Thymus (tissue), 11 donors: ENCODE measurements at regions not wholly inside any gene's neighbourhood (a gene's known extent, or its start where the extent isn't known, plus 50 kb on each side); places are given as distances from the start of the nearest gene placed in this dataset.

ENCODE experiments used
- DNase-seq, 9 donors: peaks; one replicate each; pipeline ENCODE4 v3.0.0-alpha.2; 2013; ENCODE audit warnings: low spot score in 9 of 9, low read depth in 6 of 9, missing footprints in 1 of 9
- H3K27ac ChIP-seq, 2 donors: one replicate each; pipeline ENCODE4 v1.5.1; 2013; ENCODE audit warnings: control low read depth in 1 of 2, low read depth in 1 of 2, low read length in 1 of 2, mild to moderate bottlenecking in 1 of 2, moderate library complexity in 1 of 2
- H3K27me3 ChIP-seq, 2 donors: one replicate each; pipeline ENCODE4 v1.5.1; 2013; ENCODE audit warnings: low read length in 1 of 2; ENCODE audit not compliant: control insufficient read depth in 2 of 2, insufficient read depth in 1 of 2
- H3K36me3 ChIP-seq, 2 donors: one replicate each; pipeline ENCODE4 v1.5.1; 2013; ENCODE audit warnings: low read length in 1 of 2, mild to moderate bottlenecking in 1 of 2, moderate library complexity in 1 of 2; ENCODE audit not compliant: control insufficient read depth in 2 of 2, insufficient read depth in 2 of 2
- H3K4me1 ChIP-seq, 2 donors: one replicate each; pipeline ENCODE4 v1.5.1; 2013; ENCODE audit warnings: low read length in 2 of 2; ENCODE audit not compliant: control insufficient read depth in 2 of 2, insufficient read depth in 2 of 2
- H3K4me3 ChIP-seq, 2 donors: one replicate each; pipeline ENCODE4 v1.5.1; 2013; ENCODE audit warnings: low read length in 2 of 2, control low read depth in 1 of 2, mild to moderate bottlenecking in 1 of 2
- H3K9me3 ChIP-seq, 2 donors: one replicate each; pipeline ENCODE4 v1.5.1; 2013; ENCODE audit warnings: low read length in 1 of 2, mild to moderate bottlenecking in 1 of 2; ENCODE audit not compliant: control insufficient read depth in 2 of 2, insufficient read depth in 1 of 2
- WGBS: extraction: QIAGEN DNeasy Blood & Tissue Kit; methylation state at CpG from one replicate; pipeline ENCODE4 v1.1.7; 2013; 5-methylcytosine and 5-hydroxymethylcytosine counted together
- donor health status: healthy.

GRCh38 chr1:192008281-192008825 is 149.9 kb upstream of the RGS18 start:
- no peak for DNase-seq
- H3K9me3 ChIP-seq, result no peaks in the 10 kb centered on the region
- no peak overlapping the region for H3K27ac ChIP-seq
- no peaks in the 10 kb centered on the region for H3K27me3 ChIP-seq
- no peaks in the 10 kb centered on the region for H3K4me1 ChIP-seq
- H3K36me3 ChIP-seq, result no peaks in the 10 kb centered on the region
- 84% methylated on average over 1 of the region's 1 CpG for WGBS
- no peak overlapping the region for H3K4me3 ChIP-seq

GRCh38 chr1:192010406-192010805 is 147.9 kb upstream of the RGS18 start:
- no peak overlapping the region for H3K4me3 ChIP-seq
- H3K4me1 ChIP-seq, result no peaks in the 10 kb centered on the region
- H3K9me3 ChIP-seq, result no peaks in the 10 kb centered on the region
- H3K27ac ChIP-seq, result no peak overlapping the region
- H3K27me3 ChIP-seq, result no peaks in the 10 kb centered on the region
- no peaks in the 10 kb centered on the region for H3K36me3 ChIP-seq
- DNase-seq, result no peak
- 98% methylated on average over 1 of the region's 1 CpG for WGBS

- no peaks in the 10 kb centered on the region for H3K9me3 ChIP-seq
- H3K27me3 ChIP-seq, result no peaks in the 10 kb centered on the region
- no peak for DNase-seq
- H3K4me1 ChIP-seq, result no peaks in the 10 kb centered on the region
- H3K36me3 ChIP-seq, result no peaks in the 10 kb centered on the region
- no peak overlapping the region for H3K4me3 ChIP-seq
- no peak overlapping the region for H3K27ac ChIP-seq
- WGBS, result 97% methylated on average over 11 of the region's 11 CpGs
These were observed 146.7 kb upstream of the RGS18 start for GRCh38 chr1:192011525-192011924.

DNA sequence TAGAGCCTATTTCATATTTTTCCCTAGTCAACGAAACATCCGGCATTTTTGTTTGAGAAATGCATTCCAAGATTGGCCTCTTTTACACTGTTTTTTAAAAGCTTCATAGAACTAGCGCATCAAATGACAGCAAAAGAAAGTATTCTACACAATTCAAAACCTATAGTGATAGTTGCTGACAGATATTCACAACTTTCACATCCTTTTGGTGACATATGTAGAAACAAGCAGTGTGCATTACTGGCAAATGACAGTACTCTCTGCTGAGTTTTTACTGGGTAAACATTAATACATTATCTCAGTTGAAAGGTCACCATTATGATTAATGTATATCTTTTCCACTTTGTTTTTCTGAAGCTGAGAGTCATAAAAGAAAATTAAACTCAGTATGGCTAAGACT is 135.4 kb upstream of the RGS18 start:
- Histone ChIP-seq H3K9me3 (no peaks in the 10 kb centered on the region), H3K36me3 (no peaks in the 10 kb centered on the region), H3K27ac (no peak overlapping the region), H3K4me3 (no peak overlapping the region), H3K4me1 (no peaks in the 10 kb centered on the region), H3K27me3 (no peaks in the 10 kb centered on the region)
- 95% methylated on average over 3 of the region's 3 CpGs for WGBS
- DNase-seq, result no peak

- H3K9me3 ChIP-seq, result no peaks in the 10 kb centered on the region
- H3K4me1 ChIP-seq, result no peaks in the 10 kb centered on the region
- no peak overlapping the region for H3K27ac ChIP-seq
- no peaks in the 10 kb centered on the region for H3K36me3 ChIP-seq
- no peak for DNase-seq
- no peaks in the 10 kb centered on the region for H3K27me3 ChIP-seq
- WGBS, result 94% methylated on average over 2 of the region's 2 CpGs
- no peak overlapping the region for H3K4me3 ChIP-seq
These were observed 133.4 kb upstream of the RGS18 start for GRCh38 chr1:192024881-192025280.

DNA sequence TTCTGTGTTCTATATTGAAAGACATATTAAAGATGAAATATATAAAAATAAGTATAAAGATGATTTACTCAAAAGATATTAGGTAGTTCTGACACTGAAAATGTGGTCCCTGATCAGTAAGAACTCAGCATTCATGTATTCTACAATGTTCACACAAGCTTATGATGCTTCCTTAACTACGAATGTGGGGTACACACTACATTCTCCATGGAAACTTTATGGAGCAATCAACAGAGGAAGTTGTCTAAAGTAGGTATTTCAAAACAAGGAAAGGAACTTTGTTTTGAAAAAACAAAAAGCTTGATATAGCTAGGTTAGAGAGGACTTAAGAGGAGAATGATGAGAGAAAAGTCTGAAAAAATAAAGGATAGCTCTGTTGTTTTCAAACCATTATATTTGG is 119.7 kb upstream of the RGS18 start:
- Histone ChIP-seq H3K4me3 (no peak overlapping the region), H3K36me3 (no peaks in the 10 kb centered on the region), H3K9me3 (no peaks in the 10 kb centered on the region), H3K27me3 (no peaks in the 10 kb centered on the region), H3K4me1 (no peaks in the 10 kb centered on the region), H3K27ac (no peak overlapping the region)
- DNase-seq, result no peak
- 91% methylated on average over 1 of the region's 1 CpG for WGBS

DNA sequence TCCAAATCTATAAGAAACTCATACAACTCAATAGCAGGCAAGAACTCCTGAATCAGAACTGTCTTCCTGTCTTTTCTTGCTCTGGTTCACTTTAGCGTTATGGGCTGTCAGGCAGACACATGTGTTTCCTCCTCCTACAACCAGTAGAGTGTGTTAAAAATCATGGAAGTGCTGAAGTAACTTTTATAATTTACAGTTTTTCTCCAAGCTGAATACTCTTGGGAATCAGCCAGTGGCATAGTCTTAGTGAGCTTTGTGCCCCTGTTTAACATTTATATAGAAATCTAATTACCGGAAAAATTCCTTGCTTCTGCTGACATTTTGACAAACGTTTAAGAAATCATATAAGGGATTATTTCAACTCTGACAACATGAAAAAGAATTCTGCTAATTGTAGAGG is 113.1 kb upstream of the RGS18 start:
- H3K4me1 ChIP-seq, result no peaks in the 10 kb centered on the region
- no peaks in the 10 kb centered on the region for H3K9me3 ChIP-seq
- no peak for DNase-seq
- H3K4me3 ChIP-seq, result no peak overlapping the region
- no peaks in the 10 kb centered on the region for H3K36me3 ChIP-seq
- H3K27ac ChIP-seq, result no peak overlapping the region
- WGBS, result 51% methylated on average over 3 of the region's 3 CpGs
- H3K27me3 ChIP-seq, result no peaks in the 10 kb centered on the region

DNA sequence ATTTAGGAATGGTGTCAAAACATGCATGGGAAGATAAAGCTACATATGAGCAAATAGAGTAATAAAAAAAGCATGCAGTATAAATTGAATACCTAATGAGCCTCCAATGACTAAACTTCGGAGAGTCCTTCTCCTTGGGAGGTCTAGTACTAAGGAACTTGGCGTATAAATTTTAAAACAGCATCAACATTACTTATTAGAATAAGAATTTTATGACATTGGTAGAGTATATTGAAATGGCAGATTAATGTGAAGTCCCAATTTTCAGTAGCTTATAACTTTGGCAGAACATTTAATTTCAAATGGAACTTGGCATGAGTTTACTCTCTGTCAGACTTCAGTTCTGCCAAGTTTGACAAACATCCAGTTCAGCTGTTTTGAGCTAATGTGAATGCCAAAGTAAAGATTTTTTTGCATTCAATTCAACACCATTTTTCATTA is 104.7 kb upstream of the RGS18 start:
- Histone ChIP-seq H3K9me3 (no peaks in the 10 kb centered on the region), H3K4me1 (no peaks in the 10 kb centered on the region), H3K36me3 (no peaks in the 10 kb centered on the region), H3K27me3 (no peaks in the 10 kb centered on the region), H3K4me3 (no peak overlapping the region), H3K27ac (no peak overlapping the region)
- 93% methylated on average over 2 of the region's 2 CpGs for WGBS
- DNase-seq, result no peak

DNA sequence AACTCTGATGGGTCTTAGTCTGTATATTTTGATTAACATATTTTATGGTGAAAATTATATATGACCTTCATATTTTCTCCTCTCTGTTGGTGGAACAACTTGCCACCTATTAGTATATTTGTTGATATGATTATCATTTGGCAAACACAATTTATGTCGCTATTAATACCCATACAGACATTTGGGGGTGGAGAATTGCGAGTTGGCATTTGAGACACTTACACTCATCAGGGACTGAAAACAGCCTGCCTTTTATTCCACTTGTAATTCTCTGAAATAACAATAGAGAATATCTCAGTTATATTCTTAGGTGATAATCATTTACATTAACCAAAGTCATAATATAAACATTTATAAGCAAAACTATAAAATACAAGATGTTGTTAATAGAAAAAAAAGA is 100.5 kb upstream of the RGS18 start:
- 98% methylated on average over 2 of the region's 2 CpGs for WGBS
- no peak for DNase-seq

GRCh38 chr1:192059407-192059806 is 98.9 kb upstream of the RGS18 start:
- Histone ChIP-seq H3K36me3 (no peaks in the 10 kb centered on the region), H3K27ac (no peak overlapping the region), H3K4me3 (no peak overlapping the region), H3K9me3 (no peaks in the 10 kb centered on the region), H3K4me1 (no peaks in the 10 kb centered on the region), H3K27me3 (no peaks in the 10 kb centered on the region)
- DNase-seq, result no peak
- 88% methylated on average over 1 of the region's 1 CpG for WGBS

More for the DNA sequence above, 100.5 kb upstream of the RGS18 start:
- H3K4me1 ChIP-seq, result no peaks in the 10 kb centered on the region
- no peak overlapping the region for H3K27ac ChIP-seq
- H3K4me3 ChIP-seq, result no peak overlapping the region
- H3K27me3 ChIP-seq, result no peaks in the 10 kb centered on the region
- H3K36me3 ChIP-seq, result no peaks in the 10 kb centered on the region
- no peaks in the 10 kb centered on the region for H3K9me3 ChIP-seq
